Uterus (tissue), 3 donors: ENCODE measurements at regions not wholly inside any gene's neighbourhood (a gene's known extent, or its start where the extent isn't known, plus 50 kb on each side); places are given as distances from the start of the nearest gene placed in this dataset.

Experiments
- DNase-seq, 2 donors: peaks; one replicate each; pipeline ENCODE4 v3.0.0-alpha.2; 2019 to 2020
- H3K27ac ChIP-seq, 2 donors: fragments of 200-600 bp; sonication (generic); 1 replicate in 1 of 2; 2 replicates in 1 of 2; pipeline ENCODE4 v1.5.1; 2016 to 2018
- H3K27me3 ChIP-seq, 2 donors: fragments of 200-600 bp; sonication (generic); one replicate each; pipeline ENCODE4 v1.5.1; 2018 to 2019; ENCODE audit warnings: control low read depth in 1 of 2
- H3K36me3 ChIP-seq, 2 donors: fragments of 200-600 bp; sonication (generic); one replicate each; pipeline ENCODE4 v1.5.1; 2019; ENCODE audit warnings: control low read depth in 1 of 2
- H3K4me1 ChIP-seq, 2 donors: fragments of 200-600 bp; sonication (generic); one replicate each; pipeline ENCODE4 v1.5.1; 2018 to 2019; ENCODE audit warnings: control low read depth in 1 of 2
- H3K4me3 ChIP-seq, 2 donors: fragments of 200-600 bp; sonication (generic); 1 replicate in 1 of 2; 2 replicates in 1 of 2; pipeline ENCODE4 v1.5.1; 2018 to 2019; ENCODE audit warnings: mild to moderate bottlenecking in 1 of 2
- H3K9me3 ChIP-seq, 2 donors: fragments of 200-600 bp; sonication (generic); one replicate each; pipeline ENCODE4 v1.5.1; 2019; ENCODE audit warnings: control low read depth in 1 of 2
- CTCF ChIP-seq, 4 experiments: fragments of 200-600 bp in 2 of 4; fragments of 450-650 bp in 2 of 4; sonication (generic) in 2 of 4; IDR thresholded peaks; one replicate each; pipeline ENCODE4 v1.5.1; 2016 to 2019; ENCODE audit warnings: antibody characterized with exemption in 4 of 4, mild to moderate bottlenecking in 2 of 4, moderate library complexity in 1 of 4
- POLR2A ChIP-seq, 2 donors: fragments of 450-650 bp; IDR thresholded peaks; one replicate each; pipeline ENCODE4 v1.6.1; 2016; ENCODE audit warnings: antibody characterized with exemption in 2 of 2, mild to moderate bottlenecking in 1 of 2, moderate library complexity in 1 of 2
- intact Hi-C: fragments of 100-400 bp; cut with DNase I; formaldehyde crosslinking; loops from one replicate; pipeline ENCODE4 v1.15.1; 2023; ENCODE audit warnings: low total_unique reads
- donor health status: DM: yes; HTN: yes; CAD: no.

- no peaks in the 10 kb centered on the region for H3K36me3 ChIP-seq
- TF ChIP-seq POLR2A (IDR thresholded peaks at IDR 0.05): no peak
- no peak for DNase-seq
- H3K27ac ChIP-seq: peak overlapping the region; percentile 18 to 35
- H3K27me3 ChIP-seq: no peaks in the 10 kb centered on the region
- H3K9me3 ChIP-seq: no peaks in the 10 kb centered on the region
- H3K4me1 ChIP-seq: no peaks in the 10 kb centered on the region
- intact Hi-C loops: no loop called here
- no peak overlapping the region for H3K4me3 ChIP-seq
Measured at GRCh38 chr3:56960234-56960917, 100.1 kb upstream of the SPATA12 start.

- TF ChIP-seq CTCF (IDR thresholded peaks at IDR 0.05): no peak
- TF ChIP-seq POLR2A (IDR thresholded peaks at IDR 0.05): no peak
- no peak for DNase-seq
- intact Hi-C loops: no loop called here
- Histone ChIP-seq H3K9me3 (no peaks in the 10 kb centered on the region), H3K27ac (peak overlapping the region in 1 of 2 donors; percentile 15), H3K4me1 (peaks cover 0 to 8% of the 10 kb centered on the region in 2 donors), H3K4me3 (no peak overlapping the region), H3K36me3 (no peaks in the 10 kb centered on the region), H3K27me3 (no peaks in the 10 kb centered on the region)
Measured at GRCh38 chr3:56958879-56959278, 101.6 kb upstream of the SPATA12 start.

- no peaks in the 10 kb centered on the region for H3K36me3 ChIP-seq
- H3K4me3 ChIP-seq: no peak overlapping the region
- no peaks in the 10 kb centered on the region for H3K9me3 ChIP-seq
- intact Hi-C loops: no loop called here
- H3K27ac ChIP-seq: peak overlapping the region in 1 of 2 donors; percentile 54
- DNase-seq: no peak
- no peak for TF ChIP-seq POLR2A (IDR thresholded peaks at IDR 0.05)
- TF ChIP-seq CTCF (IDR thresholded peaks at IDR 0.05): no peak
- H3K4me1 ChIP-seq: peaks cover 0 to 8% of the 10 kb centered on the region in 2 donors
- H3K27me3 ChIP-seq: no peaks in the 10 kb centered on the region
Measured at GRCh38 chr3:56957522-56957921, 102.9 kb upstream of the SPATA12 start.

- H3K9me3 ChIP-seq: no peaks in the 10 kb centered on the region
- no peak for TF ChIP-seq CTCF (IDR thresholded peaks at IDR 0.05)
- no peak for TF ChIP-seq POLR2A (IDR thresholded peaks at IDR 0.05)
- no peaks in the 10 kb centered on the region for H3K27me3 ChIP-seq
- H3K36me3 ChIP-seq: no peaks in the 10 kb centered on the region
- peaks cover 0 to 8% of the 10 kb centered on the region in 2 donors for H3K4me1 ChIP-seq
- no peak overlapping the region for H3K4me3 ChIP-seq
- DNase-seq: no peak
- peak overlapping the region in 1 of 2 donors; percentile 61 for H3K27ac ChIP-seq
- intact Hi-C loops: no loop called here
Measured at GRCh38 chr3:56956906-56957305, 103.6 kb upstream of the SPATA12 start.

- H3K9me3 ChIP-seq: no peaks in the 10 kb centered on the region
- TF ChIP-seq CTCF (IDR thresholded peaks at IDR 0.05) (no peak), POLR2A (IDR thresholded peaks at IDR 0.05) (no peak)
- H3K4me3 ChIP-seq: no peak overlapping the region
- peak in 1 of 2 donors; percentile 48 for DNase-seq
- no peaks in the 10 kb centered on the region for H3K27me3 ChIP-seq
- peak overlapping the region; percentile 61 to 77 for H3K27ac ChIP-seq
- H3K4me1 ChIP-seq: peaks cover 0 to 8% of the 10 kb centered on the region in 2 donors
- no peaks in the 10 kb centered on the region for H3K36me3 ChIP-seq
- intact Hi-C loops: no loop called here
Measured at GRCh38 chr3:56955492-56956111, 104.9 kb upstream of the SPATA12 start.
